Endothelial cell of umbilical vein (primary cell): ENCODE measurements at regions not wholly inside any gene's neighbourhood (a gene's known extent, or its start where the extent isn't known, plus 50 kb on each side); places are given as distances from the start of the nearest gene placed in this dataset.

ENCODE experiments used
- EZH2 ChIP-seq: IDR thresholded peaks from 2 replicates; pipeline ENCODE4 v1.6.1; 2012; ENCODE audit warnings: borderline replicate concordance, low read depth, mild to moderate bottlenecking, moderate library complexity, low read length, inconsistent platforms; ENCODE audit not compliant: severe bottlenecking
- POLR2A ChIP-seq: IDR thresholded peaks from 2 replicates; pipeline ENCODE4 v1.6.1; 2012; ENCODE audit warnings: low read depth, mild to moderate bottlenecking, control low read depth, low read length
- TF ChIP-seq, protein P1 (sequence below), 2 donors: IDR thresholded peaks; 1 replicate in 1 of 2; 2 replicates in 1 of 2; pipeline ENCODE4 v1.5.1; 2011; ENCODE audit warnings: low read length in 2 of 2, mild to moderate bottlenecking in 2 of 2, moderate library complexity in 2 of 2, control low read depth in 1 of 2, inconsistent platforms in 1 of 2, low read depth in 1 of 2; ENCODE audit not compliant: insufficient read depth in 1 of 2; ENCODE audit errors: extremely low read depth in 1 of 2
- TF ChIP-seq, protein P2 (sequence below): IDR thresholded peaks from 2 replicates; pipeline ENCODE4 v1.6.1; 2011; ENCODE audit not compliant: insufficient read depth, insufficient read length

DNA sequence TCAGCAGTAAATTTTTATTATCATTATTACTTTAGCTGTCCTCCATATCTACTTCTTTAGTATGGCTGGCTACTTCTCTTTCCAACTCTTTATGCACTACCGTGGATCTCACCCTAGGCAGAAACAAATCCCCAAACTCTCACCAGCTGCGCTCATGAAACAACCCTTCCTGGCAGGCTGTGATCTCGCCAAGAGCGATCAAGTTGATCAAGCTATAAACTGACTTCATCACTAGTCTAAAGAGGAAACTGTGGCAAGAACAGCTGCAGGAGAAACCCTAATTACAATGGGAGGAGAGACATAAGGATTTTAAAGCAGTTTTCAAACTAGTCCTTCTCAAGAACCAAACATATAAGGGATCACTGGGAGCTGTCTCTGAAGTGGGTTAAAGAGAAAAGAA, 160.5 kb upstream of the PRSS58 start:
- TF ChIP-seq, protein P1, sequence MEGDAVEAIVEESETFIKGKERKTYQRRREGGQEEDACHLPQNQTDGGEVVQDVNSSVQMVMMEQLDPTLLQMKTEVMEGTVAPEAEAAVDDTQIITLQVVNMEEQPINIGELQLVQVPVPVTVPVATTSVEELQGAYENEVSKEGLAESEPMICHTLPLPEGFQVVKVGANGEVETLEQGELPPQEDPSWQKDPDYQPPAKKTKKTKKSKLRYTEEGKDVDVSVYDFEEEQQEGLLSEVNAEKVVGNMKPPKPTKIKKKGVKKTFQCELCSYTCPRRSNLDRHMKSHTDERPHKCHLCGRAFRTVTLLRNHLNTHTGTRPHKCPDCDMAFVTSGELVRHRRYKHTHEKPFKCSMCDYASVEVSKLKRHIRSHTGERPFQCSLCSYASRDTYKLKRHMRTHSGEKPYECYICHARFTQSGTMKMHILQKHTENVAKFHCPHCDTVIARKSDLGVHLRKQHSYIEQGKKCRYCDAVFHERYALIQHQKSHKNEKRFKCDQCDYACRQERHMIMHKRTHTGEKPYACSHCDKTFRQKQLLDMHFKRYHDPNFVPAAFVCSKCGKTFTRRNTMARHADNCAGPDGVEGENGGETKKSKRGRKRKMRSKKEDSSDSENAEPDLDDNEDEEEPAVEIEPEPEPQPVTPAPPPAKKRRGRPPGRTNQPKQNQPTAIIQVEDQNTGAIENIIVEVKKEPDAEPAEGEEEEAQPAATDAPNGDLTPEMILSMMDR (IDR thresholded peaks at IDR 0.05; ENCODE audit: extremely low read depth in 1 of 2, insufficient read depth in 1 of 2, low read depth in 1 of 2, low read length in 2 of 2), result no peak
- TF ChIP-seq EZH2 (no peak), POLR2A (no peak)
- TF ChIP-seq, protein P2, sequence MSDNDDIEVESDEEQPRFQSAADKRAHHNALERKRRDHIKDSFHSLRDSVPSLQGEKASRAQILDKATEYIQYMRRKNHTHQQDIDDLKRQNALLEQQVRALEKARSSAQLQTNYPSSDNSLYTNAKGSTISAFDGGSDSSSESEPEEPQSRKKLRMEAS, result no peak
